HCT116 (cell line): ENCODE measurements at regions not wholly inside any gene's neighbourhood (a gene's known extent, or its start where the extent isn't known, plus 50 kb on each side); places are given as distances from the start of the nearest gene placed in this dataset.

Experiments
- ATAC-seq: fragments of 200-7000 bp; cut with Tn5 transposase; 2 replicates; pipeline ENCODE4 v1.9.1; 2020; ENCODE audit warnings: mild to moderate bottlenecking, moderate library complexity
- BruUV-seq: library from RNA; stranded (reverse); fragments of 400-500 nt; replicated peaks from 2 replicates; lab custom pipeline; 2021; lab: Mats Ljungman, UMichigan
- CTCF ChIA-PET: fragments of 300-600 bp; sonication (Branson Sonifier 250); formaldehyde crosslinking; loops from one replicate; lab custom pipeline; 2021; ENCODE audit warnings: antibody characterized with exemption; lab: Charles Lee
- POLR2A ChIA-PET: fragments of 300-600, 350-600 bp; sonication (Branson Sonifier 250); formaldehyde crosslinking; loops from one replicate; lab custom pipeline; 2021; ENCODE audit warnings: antibody characterized with exemption; lab: Charles Lee
- RAD21 ChIA-PET, 2 experiments: fragments of 300-600 bp; sonication (Branson Sonifier 250); formaldehyde crosslinking; loops; one replicate each; lab custom pipeline; 2023; ENCODE audit warnings: low total read pairs in 2 of 2; ENCODE audit not compliant: uncharacterized antibody in 2 of 2, unreplicated experiment in 2 of 2, low non-redundant PET in 1 of 2; lab: Charles Lee
- DNase-seq: peaks from one replicate; pipeline ENCODE4 v3.0.0-alpha.2; 2010; ENCODE audit warnings: low read depth, low spot score
- H2AFZ ChIP-seq: fragments of 200-600 bp; shearing (Covaris generic), sonication (generic); 2 replicates; pipeline ENCODE4 v1.6.1; 2017; ENCODE audit warnings: low read depth, mixed run types, mixed read lengths, antibody characterized with exemption, low read length; ENCODE audit not compliant: poor library complexity, severe bottlenecking
- H3K27ac ChIP-seq: 2 replicates; pipeline ENCODE4 v1.5.1; 2012; ENCODE audit warnings: low read depth, low read length
- H3K27me3 ChIP-seq: fragments of 200-600 bp; sonication (generic); 2 replicates; pipeline ENCODE4 v1.6.1; 2016; ENCODE audit warnings: mixed run types, low read length, mixed read lengths; ENCODE audit not compliant: insufficient read depth
- H3K36me3 ChIP-seq, 2 experiments: fragments of 200-500 bp in 1 of 2; fragments of 200-600 bp in 1 of 2; sonication (Bioruptor generic) in 1 of 2; sonication (generic) in 1 of 2; 2 replicates each; pipeline versions ENCODE4 v1.5.1 to v1.6.1; 2014 to 2016; ENCODE audit warnings: low read length in 2 of 2, inconsistent platforms in 1 of 2, mixed read lengths in 1 of 2, mixed run types in 1 of 2; ENCODE audit not compliant: insufficient read depth in 2 of 2, control insufficient read depth in 1 of 2
- H3K4me1 ChIP-seq, 2 experiments: fragments of 200-600 bp in 1 of 2; sonication (generic) in 1 of 2; 2 replicates each; pipeline versions ENCODE4 v1.5.1 to v1.6.1; 2012 to 2017; ENCODE audit warnings: low read length in 2 of 2, inconsistent platforms in 1 of 2, mild to moderate bottlenecking in 1 of 2, mixed read lengths in 1 of 2, mixed run types in 1 of 2, moderate library complexity in 1 of 2; ENCODE audit not compliant: insufficient read depth in 2 of 2, control insufficient read depth in 1 of 2
- H3K4me2 ChIP-seq: fragments of 200-600 bp; sonication (generic); 2 replicates; pipeline ENCODE4 v1.6.1; 2017; ENCODE audit warnings: mixed run types, low read length, mixed read lengths
- H3K4me3 ChIP-seq, 2 experiments: fragments of 200-600 bp in 1 of 2; sonication (generic) in 1 of 2; replicated peaks in 1 of 2; 2 replicates each; pipeline ENCODE4 v1.5.1; 2011 to 2016; ENCODE audit warnings: low read length in 2 of 2, control low read depth in 1 of 2, low read depth in 1 of 2, mild to moderate bottlenecking in 1 of 2, mixed read lengths in 1 of 2, mixed run types in 1 of 2
- H3K79me2 ChIP-seq: fragments of 200-600 bp; sonication (generic); 2 replicates; pipeline ENCODE4 v1.6.1; 2017; ENCODE audit warnings: mild to moderate bottlenecking, mixed run types, low read length, moderate library complexity, mixed read lengths; ENCODE audit not compliant: insufficient read depth
- H3K9ac ChIP-seq: fragments of 200-600 bp; sonication (generic); 2 replicates; pipeline ENCODE4 v1.6.1; 2016; ENCODE audit warnings: low read length, mixed read lengths
- H3K9me2 ChIP-seq: fragments of 200-600 bp; sonication (generic), shearing (Covaris generic); 2 replicates; pipeline ENCODE4 v1.6.1; 2017; ENCODE audit warnings: mixed run types, mild to moderate bottlenecking, moderate library complexity; ENCODE audit not compliant: insufficient read depth
- H3K9me3 ChIP-seq, 2 experiments: fragments of 200-500 bp in 1 of 2; fragments of 200-600 bp in 1 of 2; sonication (Bioruptor generic) in 1 of 2; sonication (generic) in 1 of 2; 2 replicates each; pipeline ENCODE4 v1.6.1; 2014 to 2017; ENCODE audit warnings: low read length in 2 of 2, mixed read lengths in 2 of 2, inconsistent platforms in 1 of 2, low read depth in 1 of 2, mild to moderate bottlenecking in 1 of 2, mixed run types in 1 of 2, moderate library complexity in 1 of 2; ENCODE audit not compliant: control insufficient read depth in 1 of 2, insufficient read depth in 1 of 2
- H4K20me1 ChIP-seq: fragments of 200-600 bp; sonication (generic), shearing (Covaris generic); 2 replicates; pipeline ENCODE4 v1.6.1; 2017; ENCODE audit warnings: mixed run types, mild to moderate bottlenecking, moderate library complexity; ENCODE audit not compliant: insufficient read depth
- ATF3 ChIP-seq: IDR thresholded peaks from 2 replicates; pipeline ENCODE4 v1.6.1; 2012
- CBX3 ChIP-seq: IDR thresholded peaks from 2 replicates; pipeline ENCODE4 v1.6.1; 2012; ENCODE audit warnings: low read depth
- CTCF ChIP-seq, 3 experiments: fragments of 200-600 bp in 1 of 3; sonication (generic) in 1 of 3; IDR thresholded peaks in 2 of 3; conservative IDR thresholded peaks in 1 of 3; 2 replicates each; pipeline ENCODE4 v1.5.1; 2012 to 2017; ENCODE audit warnings: low read depth in 2 of 3, low read length in 2 of 3, antibody characterized with exemption in 1 of 3, borderline replicate concordance in 1 of 3, control low read depth in 1 of 3, mild to moderate bottlenecking in 1 of 3, mixed read lengths in 1 of 3, mixed run types in 1 of 3, moderate library complexity in 1 of 3; ENCODE audit not compliant: insufficient read depth in 1 of 3
- EGR1 ChIP-seq: IDR thresholded peaks from 2 replicates; pipeline ENCODE4 v1.6.1; 2012; ENCODE audit warnings: low read depth
- ELF1 ChIP-seq: IDR thresholded peaks from 2 replicates; pipeline ENCODE4 v1.6.1; 2012; ENCODE audit warnings: low read depth, borderline replicate concordance
- EZH2 ChIP-seq: fragments of 200-600 bp; sonication (generic); IDR thresholded peaks from 2 replicates; pipeline ENCODE4 v1.6.1; 2017; ENCODE audit warnings: antibody characterized with exemption, mixed run types
- EZH2phosphoT487 ChIP-seq: fragments of 200-600 bp; IDR thresholded peaks from 2 replicates; pipeline ENCODE4 v1.6.1; 2018; ENCODE audit warnings: antibody characterized with exemption, borderline replicate concordance
- FOSL1 ChIP-seq: IDR thresholded peaks from 2 replicates; pipeline ENCODE4 v1.6.1; 2012; ENCODE audit warnings: low read depth
- JUND ChIP-seq: IDR thresholded peaks from 2 replicates; pipeline ENCODE4 v1.6.1; 2012
- RAD21 ChIP-seq: IDR thresholded peaks from 2 replicates; pipeline ENCODE4 v1.6.1; 2012; ENCODE audit warnings: low read depth, mild to moderate bottlenecking
- SIN3A ChIP-seq: IDR thresholded peaks from 2 replicates; pipeline ENCODE4 v1.6.1; 2012; ENCODE audit warnings: low read depth
- SP1 ChIP-seq: IDR thresholded peaks from 2 replicates; pipeline ENCODE4 v1.6.1; 2012; ENCODE audit warnings: low read depth
- SRF ChIP-seq: IDR thresholded peaks from 2 replicates; pipeline ENCODE4 v1.6.1; 2012; ENCODE audit warnings: low read depth
- YY1 ChIP-seq: IDR thresholded peaks from 2 replicates; pipeline ENCODE4 v1.6.1; 2011; ENCODE audit warnings: low read length, low read depth, moderate library complexity, mild to moderate bottlenecking; ENCODE audit not compliant: insufficient replicate concordance; ENCODE audit errors: extremely low read depth
- ZNF274 ChIP-seq: fragments of 200-500 bp; sonication (Bioruptor generic); IDR thresholded peaks from 2 replicates; pipeline ENCODE4 v1.6.1; 2014; ENCODE audit warnings: mild to moderate bottlenecking, low read depth, low read length, inconsistent platforms
- intact Hi-C: fragments of 100-400 bp; cut with micrococcal nuclease; formaldehyde crosslinking; loops from 2 replicates; pipeline ENCODE4 v1.10.0; 2022

- ATAC-seq (no peak), DNase-seq (no peak)
- ChIA-PET RAD21 (no interaction called here), POLR2A (no interaction called here), CTCF (no interaction called here)
- H2AFZ ChIP-seq: no peak overlapping the region
- no peaks in the 10 kb centered on the region for H3K9me3 ChIP-seq
- no peaks in the 10 kb centered on the region for H3K36me3 ChIP-seq
- no peaks in the 10 kb centered on the region for H3K9me2 ChIP-seq
- H3K27ac ChIP-seq: no peak overlapping the region
- intact Hi-C loops: no loop called here
- no peak for TF ChIP-seq EZH2
- no peak for TF ChIP-seq SRF
- no peak for TF ChIP-seq CTCF (IDR thresholded peaks at IDR 0.05 in 2 of 3, conservative IDR thresholded peaks at IDR 0.05 in 1 of 3; ENCODE audit: borderline replicate concordance in 1 of 3, insufficient read depth in 1 of 3, low read depth in 2 of 3, low read length in 2 of 3)
- no peak for TF ChIP-seq ATF3
- no peak for TF ChIP-seq JUND
- no peak for TF ChIP-seq ZNF274
- TF ChIP-seq SIN3A: no peak
- no peak overlapping the region for H3K9ac ChIP-seq
- no peak overlapping the region for H3K4me2 ChIP-seq
- peaks cover 0 to 8% of the 10 kb centered on the region in 2 experiments; a peak in 1 of 4 replicates for H3K4me1 ChIP-seq
- H3K27me3 ChIP-seq: no peaks in the 10 kb centered on the region
- no peak overlapping the region for H3K4me3 ChIP-seq
- BruUV-seq: no TSS peak
- H4K20me1 ChIP-seq: no peaks in the 10 kb centered on the region
- no peaks in the 10 kb centered on the region for H3K79me2 ChIP-seq
Measured at GRCh38 chr20:19918965-19919329, 98.2 kb upstream of the NAA20 start.

- Histone ChIP-seq H4K20me1 (no peaks in the 10 kb centered on the region), H2AFZ (no peak overlapping the region), H3K36me3 (no peaks in the 10 kb centered on the region), H3K27ac (no peak overlapping the region), H3K4me1 (no peaks in the 10 kb centered on the region), H3K4me3 (no peak overlapping the region), H3K79me2 (no peaks in the 10 kb centered on the region), H3K9me3 (no peaks in the 10 kb centered on the region), H3K4me2 (no peak overlapping the region), H3K9me2 (no peaks in the 10 kb centered on the region), H3K9ac (no peak overlapping the region), H3K27me3 (no peaks in the 10 kb centered on the region)
- DNase-seq (no peak), ATAC-seq (no peak)
- ChIA-PET CTCF (no interaction called here), RAD21 (no interaction called here), POLR2A (no interaction called here)
- intact Hi-C loops: no loop called here
- BruUV-seq: no TSS peak
- no peak for TF ChIP-seq EZH2phosphoT487
- TF ChIP-seq FOSL1: no peak
- TF ChIP-seq SP1: no peak
- no peak for TF ChIP-seq EGR1
- TF ChIP-seq ELF1: no peak
- TF ChIP-seq EZH2: no peak
- no peak for TF ChIP-seq JUND
- TF ChIP-seq SRF: no peak
- no peak for TF ChIP-seq RAD21
- no peak for TF ChIP-seq YY1
- TF ChIP-seq CBX3: no peak
- no peak for TF ChIP-seq SIN3A
- no peak for TF ChIP-seq ATF3
Measured at GRCh38 chr20:19920381-19921138, 96.6 kb upstream of the NAA20 start.
